GM21737 (cell line): ENCODE measurements at regions not wholly inside any gene's neighbourhood (a gene's known extent, or its start where the extent isn't known, plus 50 kb on each side); places are given as distances from the start of the nearest gene placed in this dataset.
"Not testable (repeated sequence)": the region's sequence is repeated elsewhere in the genome, so short reads cannot be mapped to it uniquely, and the experiment has no call there.

Experiments used
- ATAC-seq: cut with Tn5 transposase; IDR thresholded peaks from one replicate; pipeline ENCODE4 v1.9.1; 2021; ENCODE audit warnings: mild to moderate bottlenecking, moderate library complexity; ENCODE audit not compliant: unreplicated experiment

DNA sequence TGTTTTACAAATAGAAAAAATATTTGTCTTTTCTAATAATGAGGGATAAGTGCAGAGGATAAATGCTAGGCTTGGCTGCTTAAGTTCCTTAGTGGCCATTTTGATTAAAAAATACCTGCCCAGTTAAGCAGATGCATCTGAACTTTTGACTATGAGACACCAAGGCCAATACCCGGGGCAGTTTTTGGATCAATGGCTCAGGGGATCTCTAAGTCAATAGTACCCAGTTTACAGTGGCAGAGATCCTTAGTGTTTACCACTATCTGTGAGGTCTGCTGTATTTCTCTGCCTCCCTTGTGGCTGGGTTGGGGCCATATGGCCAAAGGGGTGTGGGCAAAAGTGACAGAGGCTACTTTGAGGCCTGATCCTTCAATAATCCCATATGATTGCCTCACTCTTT is 184.5 kb upstream of the MAST4 start:
- no peak for ATAC-seq

DNA sequence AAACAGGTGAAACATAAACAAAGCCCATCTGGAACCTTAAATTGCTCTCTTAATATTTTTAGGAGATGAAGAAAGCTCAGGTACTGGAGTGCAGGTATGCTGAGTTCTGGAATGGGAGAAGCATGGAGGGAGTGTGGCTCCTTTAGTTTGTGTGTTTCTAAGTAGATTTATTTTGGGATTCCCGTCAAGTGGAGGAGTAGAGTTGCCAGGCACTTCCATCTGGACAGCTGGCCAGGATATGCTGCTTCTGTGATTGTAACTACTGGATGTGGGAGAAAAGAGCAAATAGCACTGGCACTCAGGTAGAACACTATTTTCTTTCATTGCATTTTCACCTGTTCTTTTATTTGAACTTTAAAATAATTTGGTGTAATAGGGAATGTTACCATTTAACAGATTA is 182.3 kb upstream of the MAST4 start:
- no peak for ATAC-seq

DNA sequence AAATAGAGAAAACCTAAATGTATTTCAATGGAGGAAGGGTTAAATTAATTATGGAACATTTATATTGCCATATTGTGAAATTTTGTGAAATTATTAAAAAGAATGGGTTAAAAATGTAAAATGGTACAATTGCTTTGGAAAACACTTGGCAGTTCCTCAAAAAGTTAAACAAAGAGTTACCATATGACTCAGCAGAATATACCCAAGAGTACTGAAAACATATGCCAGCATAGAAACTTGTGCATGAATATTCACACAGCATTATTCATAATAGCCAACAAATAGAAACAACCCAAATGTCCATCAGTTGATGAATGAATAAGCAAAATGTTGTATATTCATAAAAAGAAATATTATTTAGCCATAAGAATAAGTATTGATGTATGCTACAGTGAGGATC is 181.0 kb upstream of the MAST4 start:
- ATAC-seq = no peak

GRCh38 chr5:66416698-66417097 is 179.5 kb upstream of the MAST4 start:
- no peak for ATAC-seq

GRCh38 chr5:66417781-66418180 is 178.4 kb upstream of the MAST4 start:
- ATAC-seq = no peak

DNA sequence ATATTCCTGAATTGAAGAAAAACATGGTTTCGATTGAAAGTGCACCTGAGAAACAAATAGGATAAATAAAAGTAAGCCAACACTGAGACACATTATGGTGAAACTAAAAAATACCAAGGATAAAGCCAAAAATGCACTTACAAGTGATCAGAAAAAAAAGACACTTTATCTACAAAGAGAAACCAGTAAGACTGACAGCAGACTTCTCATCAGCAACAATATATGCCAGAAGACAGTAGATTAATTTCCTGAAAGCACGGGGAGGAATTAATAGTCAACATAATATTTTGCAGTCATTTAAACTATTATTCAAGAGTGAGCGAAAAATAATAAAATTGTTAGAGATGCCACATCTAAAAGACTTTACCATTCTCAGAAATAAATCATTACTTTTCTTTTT is 172.7 kb upstream of the MAST4 start:
- no peak for ATAC-seq

- ATAC-seq = no peak
Measured at GRCh38 chr5:66425842-66426241, 170.4 kb upstream of the MAST4 start.

GRCh38 chr5:66426259-66427138 is 169.7 kb upstream of the MAST4 start:
- ATAC-seq = no peak

DNA sequence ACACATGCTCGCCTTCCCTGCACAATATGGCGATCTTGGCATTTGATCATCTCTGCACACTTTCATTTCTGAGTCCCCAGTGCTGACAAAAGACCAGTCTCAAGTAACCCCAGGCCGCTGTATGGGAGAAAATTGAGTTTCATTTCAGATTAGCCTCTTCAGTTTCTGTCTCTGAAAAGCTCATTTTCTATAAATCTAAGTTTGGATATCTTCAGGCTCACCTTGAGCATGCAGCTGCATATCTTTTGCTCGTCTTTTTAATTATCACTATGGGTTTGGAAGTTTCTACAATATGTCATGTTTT is 169.1 kb upstream of the MAST4 start:
- ATAC-seq = no peak

DNA sequence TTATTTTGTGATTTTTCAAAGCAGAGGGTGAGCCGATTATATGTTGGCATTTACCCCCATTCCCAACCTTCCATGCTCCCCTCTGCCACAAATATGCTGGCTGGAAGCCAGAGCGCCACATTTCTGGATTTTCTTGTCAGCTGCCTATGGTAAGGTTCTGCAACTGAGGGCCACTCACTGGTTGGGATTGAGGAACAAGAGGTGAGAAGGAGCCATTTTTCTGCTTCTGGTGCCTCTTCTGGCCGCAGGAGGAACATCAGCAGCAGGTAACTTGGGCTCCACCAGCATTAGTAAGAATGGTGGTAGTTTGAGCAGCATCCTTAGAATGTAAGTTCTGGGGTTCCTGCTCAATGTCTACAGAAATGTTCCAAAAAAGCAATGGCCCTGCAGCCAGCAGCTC is 159.5 kb upstream of the MAST4 start:
- ATAC-seq = no peak

DNA sequence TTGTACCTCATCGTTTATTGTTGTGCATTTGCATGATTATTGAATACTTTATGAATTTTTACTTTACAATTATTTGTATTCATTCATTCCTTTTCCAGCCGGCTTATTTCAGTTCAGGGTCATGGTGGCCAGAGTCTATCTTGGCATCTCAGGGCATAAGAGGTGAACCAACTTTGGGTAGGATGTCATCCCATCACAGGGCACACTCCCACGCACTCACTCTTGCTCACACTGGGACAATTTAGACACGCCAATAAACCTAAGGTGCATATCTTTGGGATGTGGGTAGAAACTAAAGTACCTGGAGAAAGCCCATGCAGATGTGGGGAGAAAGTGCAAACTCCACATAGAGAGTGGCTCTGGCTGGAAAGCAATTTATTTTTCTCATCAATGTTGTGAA is 158.1 kb upstream of the MAST4 start:
- no peak for ATAC-seq

DNA sequence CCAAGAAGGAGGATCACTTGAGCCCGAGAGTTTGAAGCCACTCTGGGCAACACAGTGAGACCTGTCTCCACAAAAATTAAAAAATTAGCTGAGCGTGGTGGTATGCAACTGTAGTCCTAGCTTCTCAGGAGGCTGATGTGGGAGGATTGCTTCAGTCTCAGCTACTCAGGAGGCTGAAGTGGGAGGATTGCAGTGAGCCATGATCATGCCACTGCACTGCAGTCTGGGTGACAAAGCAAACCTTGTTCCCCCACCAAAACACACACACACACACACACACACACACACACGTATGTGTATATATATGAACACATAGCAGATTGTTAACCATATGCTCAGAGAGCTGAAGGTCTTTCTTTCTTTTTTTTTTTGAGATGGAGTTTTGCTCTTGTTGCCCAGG is 157.5 kb upstream of the MAST4 start:
- no peak for ATAC-seq

DNA sequence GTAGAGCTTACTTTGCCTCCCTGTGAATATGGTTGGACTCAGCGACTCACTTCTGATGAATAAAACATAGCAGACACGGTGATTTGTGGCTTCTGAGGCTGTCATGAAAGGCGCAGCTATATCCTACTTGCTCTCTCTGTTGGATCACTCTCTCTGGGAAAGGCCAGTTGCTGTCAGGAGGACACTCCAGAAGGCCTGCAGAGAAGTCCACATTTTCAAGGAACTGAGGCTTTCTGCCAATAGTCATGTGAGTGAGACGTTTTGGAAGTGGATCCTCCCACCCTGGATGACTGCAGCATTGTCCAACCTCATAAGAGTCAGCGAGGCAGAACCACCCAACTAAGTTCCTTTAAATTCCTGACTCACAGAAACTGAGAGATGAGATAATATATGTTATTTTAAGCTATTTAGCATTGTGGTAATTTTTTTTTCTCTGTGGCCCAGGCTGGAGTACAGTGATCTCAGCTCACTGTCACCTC is 156.0 kb upstream of the MAST4 start:
- ATAC-seq = no peak

DNA sequence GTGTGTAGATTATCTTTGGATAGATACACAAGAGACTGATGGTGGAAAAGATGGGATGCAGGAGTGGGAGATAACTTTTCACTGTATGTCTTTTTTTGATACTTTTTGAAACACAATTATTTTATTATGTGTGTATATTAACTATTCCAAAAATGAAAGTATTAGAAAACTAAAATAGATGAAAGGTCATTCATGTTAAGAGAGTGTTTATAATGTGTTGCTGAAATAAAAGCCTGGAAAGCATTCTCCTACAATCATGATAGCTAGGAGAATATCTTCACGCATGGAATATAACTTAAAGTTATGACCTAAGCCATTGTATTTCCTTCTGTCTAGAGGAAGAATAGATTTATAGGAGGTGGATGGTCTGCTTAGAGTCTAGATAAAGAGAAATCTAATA is 154.8 kb upstream of the MAST4 start:
- ATAC-seq = no peak

DNA sequence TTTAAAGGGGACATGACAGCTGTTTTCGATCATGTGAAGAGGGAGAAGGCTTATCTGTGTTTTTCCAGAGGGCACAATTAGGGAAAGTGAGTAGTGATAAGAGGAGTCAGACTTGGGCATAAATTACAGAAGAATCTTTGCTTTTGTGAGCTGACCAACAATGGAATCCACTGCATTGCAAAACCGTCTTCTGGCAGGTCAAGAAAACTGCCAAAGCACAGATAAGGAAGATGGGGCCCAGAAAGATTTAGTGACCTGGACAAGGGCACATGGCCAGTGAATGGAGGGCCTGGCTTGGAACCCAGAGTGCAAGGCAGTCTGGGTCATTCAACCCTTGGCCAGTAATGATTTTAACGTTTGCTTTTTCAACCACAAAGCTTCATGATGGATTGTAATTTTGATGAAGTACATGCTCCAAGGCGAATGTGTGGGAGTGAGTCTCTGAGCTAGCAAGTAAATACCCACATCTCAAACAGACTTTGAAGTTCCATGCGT is 153.2 kb upstream of the MAST4 start:
- ATAC-seq = no peak

GRCh38 chr5:66443462-66444130 is 152.6 kb upstream of the MAST4 start:
- no peak for ATAC-seq

DNA sequence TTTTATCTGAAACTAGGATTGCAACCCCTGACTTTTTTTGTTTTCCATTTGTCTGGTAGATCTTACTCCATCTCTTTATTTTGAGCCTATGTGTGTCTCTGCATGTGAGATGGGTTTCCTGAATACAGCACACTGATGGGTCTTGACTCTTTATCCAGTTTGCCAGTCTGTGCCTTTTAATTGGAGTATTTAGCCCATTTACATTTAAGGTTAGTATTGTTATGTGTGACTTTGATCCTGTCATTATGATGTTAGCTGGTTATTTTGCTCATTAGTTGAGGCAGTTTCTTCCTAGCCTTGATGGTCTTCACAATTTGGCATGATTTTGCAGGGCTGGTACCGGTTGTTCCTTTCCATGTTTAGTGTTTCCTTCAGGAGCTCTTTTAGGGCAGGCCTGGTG is 148.1 kb upstream of the MAST4 start:
- not testable (repeated sequence) for ATAC-seq

- ATAC-seq = no peak
Measured at GRCh38 chr5:66450237-66450636, 146.0 kb upstream of the MAST4 start.

DNA sequence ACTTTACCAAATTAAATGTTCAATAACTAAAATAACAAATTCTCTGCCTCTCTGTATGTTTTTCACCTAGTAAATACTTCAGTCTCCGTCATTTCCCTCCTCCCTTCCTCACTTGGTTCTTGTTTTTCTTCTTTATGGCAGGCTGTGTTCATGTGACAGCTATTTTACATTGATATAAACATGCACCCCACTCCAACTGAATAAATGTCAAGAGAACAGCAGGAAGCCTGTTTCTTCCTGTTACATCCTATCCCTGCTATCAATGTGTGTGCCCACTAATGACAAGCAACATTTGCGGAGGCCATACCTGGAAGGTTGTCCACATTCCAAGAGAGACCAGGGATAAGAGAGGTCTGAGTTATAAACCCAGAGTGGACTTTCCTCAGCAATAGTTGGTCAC is 145.2 kb upstream of the MAST4 start:
- ATAC-seq = no peak

DNA sequence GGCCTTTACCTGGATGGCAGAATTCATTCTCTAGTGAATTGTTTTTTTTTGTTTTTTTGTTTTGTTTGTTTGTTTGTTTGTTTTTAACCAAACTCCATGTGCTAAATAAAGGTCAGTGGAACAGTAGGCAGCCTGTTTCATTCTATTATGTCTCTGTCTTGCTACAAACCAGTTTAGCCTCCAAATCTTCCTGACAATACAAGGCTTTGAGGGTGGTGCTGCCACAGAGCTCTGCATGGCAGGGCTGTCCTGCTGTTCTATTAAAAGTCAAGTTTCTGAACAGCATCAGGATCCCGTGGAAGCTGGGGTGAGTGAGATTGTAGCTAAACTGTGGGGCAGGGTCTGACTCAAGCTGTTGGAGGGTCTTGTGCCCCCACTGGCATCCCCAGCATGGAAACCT is 144.1 kb upstream of the MAST4 start:
- ATAC-seq = no peak

DNA sequence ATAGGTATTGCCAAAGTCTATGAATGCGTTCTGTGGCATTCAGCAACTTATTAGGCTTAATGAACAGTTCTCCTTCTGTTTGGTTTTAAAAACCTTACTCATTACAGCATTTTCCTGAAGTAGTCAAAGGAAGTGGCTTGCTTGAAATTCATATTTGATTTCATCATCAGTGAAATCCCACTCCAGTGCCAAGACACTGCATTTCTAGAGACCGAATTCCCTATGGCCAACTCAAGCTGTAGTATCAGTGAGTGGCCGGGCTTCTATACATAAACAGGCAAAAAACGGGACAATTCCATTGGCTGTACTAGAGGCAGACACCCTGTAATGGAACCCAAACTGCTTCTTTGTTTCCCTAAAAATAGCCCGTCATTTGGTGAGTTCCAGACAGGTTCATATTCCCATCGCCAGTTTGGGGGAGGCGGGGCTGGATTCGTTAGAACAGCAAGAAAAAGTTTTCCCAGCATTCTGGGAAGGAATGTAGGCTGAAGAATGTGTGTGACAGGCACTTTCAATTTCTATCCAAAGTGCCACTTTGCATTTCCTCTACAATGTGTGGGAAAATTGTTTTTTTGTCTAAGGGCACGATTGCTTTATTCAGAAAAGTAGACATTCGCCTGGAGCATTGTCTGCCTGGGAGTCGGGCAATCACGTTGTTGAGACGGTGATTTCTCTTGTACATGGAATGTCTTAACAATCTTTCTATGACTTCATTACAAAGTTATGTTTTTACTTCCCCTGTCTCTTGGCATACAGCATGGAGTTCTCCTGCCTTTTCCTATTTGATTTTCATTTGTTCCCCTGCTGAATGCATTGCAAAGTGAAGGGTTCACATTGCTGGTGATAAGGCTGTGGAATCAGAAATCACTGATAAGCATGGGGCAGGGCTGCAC is 141.8 kb upstream of the MAST4 start:
- ATAC-seq = no peak
